PC-9 (cell line): ENCODE measurements at regions not wholly inside any gene's neighbourhood (a gene's known extent, or its start where the extent isn't known, plus 50 kb on each side); places are given as distances from the start of the nearest gene placed in this dataset.

Source experiments
- CTCF ChIP-seq: fragments of 200-600 bp; sonication (generic); conservative IDR thresholded peaks from 2 replicates; pipeline ENCODE4 v1.6.1; 2017; ENCODE audit warnings: mixed run types, antibody characterized with exemption, mild to moderate bottlenecking, moderate library complexity
- EZH2 ChIP-seq: fragments of 200-600 bp; sonication (generic); IDR thresholded peaks from 2 replicates; pipeline ENCODE4 v1.8.0; 2017; ENCODE audit warnings: antibody characterized with exemption, low read depth

GRCh38 chr13:80477661-80478443 is 136.9 kb upstream of the SPRY2 start:
- no peak for TF ChIP-seq CTCF
- TF ChIP-seq EZH2 = no peak
